ENCODE measurements at regions not wholly inside any gene's neighbourhood (a gene's known extent, or its start where the extent isn't known, plus 50 kb on each side); places are given as distances from the start of the nearest gene placed in this dataset.
"Not testable (repeated sequence)": the region's sequence is repeated elsewhere in the genome, so short reads cannot be mapped to it uniquely, and the experiment has no call there.

DNA sequence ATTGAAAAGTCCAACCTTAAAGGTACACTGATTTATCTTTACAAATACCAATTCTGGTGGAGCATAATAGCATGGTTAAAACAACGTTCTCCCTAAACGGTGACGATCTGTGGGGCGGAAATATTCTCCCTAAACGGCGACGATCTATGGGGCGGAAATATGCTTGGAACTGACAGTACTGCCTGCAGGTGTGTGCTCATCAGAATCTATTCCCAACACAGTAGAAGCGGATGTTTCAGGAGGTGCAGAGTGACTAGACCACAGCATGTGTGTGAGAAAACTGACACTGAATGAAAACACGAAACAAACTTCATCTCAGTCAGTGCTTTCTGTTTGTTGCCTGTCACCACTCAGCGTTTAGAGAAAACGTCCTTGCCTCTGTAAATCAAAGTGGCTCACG lies 210.0 kb downstream of the BANP start:
- H3K9me3 Mint-ChIP-seq (ENCODE audit: low read depth, unreplicated experiment); H3K36me3 Mint-ChIP-seq (ENCODE audit: insufficient read depth, unreplicated experiment); DNase-seq; H3K4me1 Mint-ChIP-seq (ENCODE audit: low read depth, unreplicated experiment); H3K27ac Mint-ChIP-seq (ENCODE audit: unreplicated experiment); H3K4me3 Mint-ChIP-seq (ENCODE audit: low read depth, unreplicated experiment); BruUV-seq (replicated peaks); intact Hi-C loops (cut with micrococcal nuclease; ENCODE audit: unreplicated experiment); CTCF ChIA-PET: not testable (repeated sequence)
- peaks cover 71% of the 10 kb centered on the region for H3K27me3 Mint-ChIP-seq (ENCODE audit: unreplicated experiment)

DNA sequence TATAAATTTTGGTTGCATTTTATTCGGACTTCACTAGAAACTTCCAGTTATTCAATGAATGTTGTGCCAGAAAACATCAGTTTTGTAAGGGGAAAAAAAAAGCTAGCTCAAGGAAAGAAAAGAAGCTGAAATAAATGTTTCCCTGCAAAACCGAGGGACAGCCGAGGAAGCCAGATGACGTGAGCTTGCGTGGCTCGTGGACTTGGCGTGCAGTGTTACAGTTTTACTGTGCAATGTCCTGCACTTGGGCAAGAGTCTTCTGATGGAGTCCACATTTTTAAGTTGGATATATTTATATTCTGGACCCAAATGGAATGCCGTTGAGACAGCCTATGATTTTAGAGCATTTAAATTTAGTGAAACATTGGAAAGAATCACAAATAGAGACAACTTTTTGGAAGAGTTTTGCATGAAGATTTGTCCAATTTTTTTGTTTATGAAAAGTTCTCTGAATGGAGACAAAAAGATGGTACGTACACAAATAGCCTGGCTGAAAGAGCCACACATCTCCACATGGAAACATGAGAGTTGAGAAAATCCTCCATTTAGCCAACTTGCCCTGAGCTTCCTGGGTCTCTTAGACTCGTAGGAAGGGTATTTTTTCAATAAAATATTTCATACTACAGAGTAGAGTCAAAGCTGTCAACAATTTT lies 210.5 kb downstream of the BANP start:
- H3K9me3 Mint-ChIP-seq (ENCODE audit: low read depth, unreplicated experiment); H3K27ac Mint-ChIP-seq (ENCODE audit: unreplicated experiment); BruUV-seq (replicated peaks); H3K36me3 Mint-ChIP-seq (ENCODE audit: insufficient read depth, unreplicated experiment); H3K4me3 Mint-ChIP-seq (ENCODE audit: low read depth, unreplicated experiment); H3K4me1 Mint-ChIP-seq (ENCODE audit: low read depth, unreplicated experiment); DNase-seq; intact Hi-C loops (cut with micrococcal nuclease; ENCODE audit: unreplicated experiment): not testable (repeated sequence)
- H3K27me3 Mint-ChIP-seq (ENCODE audit: unreplicated experiment): peaks cover 67% of the 10 kb centered on the region
- CTCF ChIA-PET: interaction anchor here (0.6 kb wide), 1 partner anchor 1863 kb away, joined by 3 read pairs; no protein-coding TSS in a partner anchor

DNA sequence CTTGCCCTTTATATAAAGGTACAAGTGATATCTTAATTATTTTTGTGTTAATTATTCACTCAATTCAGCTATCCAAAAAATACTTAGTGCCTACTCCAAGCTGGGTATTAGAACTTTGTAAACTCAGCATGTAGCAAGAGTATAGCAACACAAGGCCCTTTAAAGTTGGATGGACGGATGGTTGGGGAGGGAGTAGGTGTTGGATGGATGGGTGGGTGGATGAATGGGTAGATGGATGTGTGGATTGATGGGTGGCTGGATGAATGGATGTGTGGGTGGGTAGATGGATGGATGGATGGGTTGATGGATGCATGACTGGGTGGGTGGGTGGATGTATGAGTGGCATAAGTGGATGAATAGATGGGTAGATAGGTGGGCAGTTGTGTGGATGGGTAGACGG lies 211.5 kb downstream of the BANP start:
- BruUV-seq (replicated peaks); intact Hi-C loops (cut with micrococcal nuclease; ENCODE audit: unreplicated experiment); H3K36me3 Mint-ChIP-seq (ENCODE audit: insufficient read depth, unreplicated experiment); H3K4me3 Mint-ChIP-seq (ENCODE audit: low read depth, unreplicated experiment); DNase-seq; H3K27ac Mint-ChIP-seq (ENCODE audit: unreplicated experiment); CTCF ChIA-PET; H3K4me1 Mint-ChIP-seq (ENCODE audit: low read depth, unreplicated experiment); H3K9me3 Mint-ChIP-seq (ENCODE audit: low read depth, unreplicated experiment): not testable (repeated sequence)
- H3K27me3 Mint-ChIP-seq (ENCODE audit: unreplicated experiment): peaks cover 69% of the 10 kb centered on the region

DNA sequence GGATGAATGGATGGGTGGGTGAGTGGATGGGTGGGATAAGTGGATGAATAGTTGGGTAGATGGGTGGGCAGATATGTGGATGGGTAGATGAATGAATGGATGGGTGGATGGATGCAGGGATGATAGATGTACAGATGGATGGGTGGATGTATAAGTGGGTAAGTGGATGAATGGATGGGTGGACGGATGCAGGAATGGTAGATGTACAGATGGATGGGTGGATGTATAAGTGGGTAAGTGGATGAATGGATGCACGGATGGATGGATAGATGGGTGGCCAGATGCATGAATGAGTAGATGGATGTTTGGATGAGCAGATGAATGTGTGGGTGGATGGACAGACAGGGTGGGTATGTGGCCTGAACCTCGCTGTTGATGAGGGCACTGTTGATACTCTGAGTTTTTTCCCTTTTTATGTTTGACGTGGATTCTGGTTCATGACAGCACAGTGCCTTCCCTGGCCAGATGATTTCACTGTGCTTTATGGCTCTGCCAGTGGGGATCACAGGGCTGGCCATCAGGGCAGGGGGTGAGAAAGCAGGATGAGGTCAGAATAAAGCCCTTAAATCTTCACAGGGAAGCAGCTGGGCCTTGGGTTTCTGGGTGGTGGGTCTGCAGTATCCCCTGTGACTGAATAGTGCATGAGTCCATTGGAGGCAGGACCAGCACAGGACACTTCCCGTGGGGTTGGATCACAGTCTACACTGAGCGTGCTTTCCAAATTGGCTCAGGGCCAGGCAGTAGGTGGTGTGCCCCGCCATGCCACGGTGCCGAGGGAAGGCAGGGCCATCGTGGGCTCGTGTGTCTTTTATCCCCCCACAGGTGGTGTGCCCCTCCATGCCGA lies 213.2 kb downstream of the BANP start:
- peaks cover 78% of the 10 kb centered on the region for H3K27me3 Mint-ChIP-seq (ENCODE audit: unreplicated experiment)
- intact Hi-C loops (cut with micrococcal nuclease; ENCODE audit: unreplicated experiment); H3K27ac Mint-ChIP-seq (ENCODE audit: unreplicated experiment); H3K36me3 Mint-ChIP-seq (ENCODE audit: insufficient read depth, unreplicated experiment); DNase-seq; BruUV-seq (replicated peaks); CTCF ChIA-PET; H3K4me3 Mint-ChIP-seq (ENCODE audit: low read depth, unreplicated experiment); H3K4me1 Mint-ChIP-seq (ENCODE audit: low read depth, unreplicated experiment); H3K9me3 Mint-ChIP-seq (ENCODE audit: low read depth, unreplicated experiment): not testable (repeated sequence)

DNA sequence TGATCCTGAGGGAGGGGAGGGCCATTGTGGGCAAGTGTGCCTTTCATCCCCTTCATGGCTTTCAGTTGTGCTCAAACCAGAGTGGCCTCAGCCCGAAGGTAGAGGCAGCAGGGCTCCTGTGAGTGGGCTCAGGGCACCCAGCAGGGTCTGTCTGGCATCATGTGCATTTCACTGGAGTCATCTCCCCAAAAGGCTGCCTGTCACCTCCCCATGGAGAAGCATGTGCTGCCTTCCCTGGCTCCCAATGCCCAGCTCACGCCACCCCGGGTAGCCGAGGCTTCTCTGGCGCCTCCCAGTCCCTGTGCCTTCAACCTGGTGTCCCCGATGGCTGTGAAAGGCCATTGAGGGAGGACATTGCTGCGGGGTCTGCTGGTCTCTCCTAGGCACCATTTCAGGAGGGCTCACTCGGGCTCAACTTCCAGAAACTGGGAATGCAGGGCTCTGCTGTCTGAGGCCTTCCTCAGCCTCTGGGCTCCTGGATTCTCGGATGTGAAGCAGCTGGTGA lies 213.9 kb downstream of the BANP start:
- H3K4me3 Mint-ChIP-seq (ENCODE audit: low read depth, unreplicated experiment); H3K27ac Mint-ChIP-seq (ENCODE audit: unreplicated experiment); H3K36me3 Mint-ChIP-seq (ENCODE audit: insufficient read depth, unreplicated experiment); H3K4me1 Mint-ChIP-seq (ENCODE audit: low read depth, unreplicated experiment); DNase-seq; intact Hi-C loops (cut with micrococcal nuclease; ENCODE audit: unreplicated experiment); BruUV-seq (replicated peaks); H3K9me3 Mint-ChIP-seq (ENCODE audit: low read depth, unreplicated experiment); CTCF ChIA-PET: not testable (repeated sequence)
- H3K27me3 Mint-ChIP-seq (ENCODE audit: unreplicated experiment): peaks cover 78% of the 10 kb centered on the region

DNA sequence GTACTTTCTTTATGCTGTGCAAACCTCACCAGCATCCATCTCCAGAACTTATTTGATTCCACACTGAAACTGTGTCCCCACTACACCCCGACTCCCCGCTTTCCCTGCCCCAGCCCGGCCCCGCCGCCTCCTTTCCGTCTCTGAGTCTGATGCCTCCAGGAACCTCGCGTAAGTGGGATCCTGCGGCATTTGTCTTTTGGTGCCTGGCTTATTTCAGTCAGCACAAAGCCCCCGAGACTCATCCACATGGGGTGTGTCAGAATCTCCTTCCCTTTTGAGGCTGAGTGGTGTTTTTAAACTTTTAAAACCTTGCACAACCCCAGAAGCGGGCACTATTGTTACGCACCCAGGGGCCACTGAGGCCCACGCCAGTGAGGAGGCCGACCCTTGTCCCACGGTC lies 214.4 kb downstream of the BANP start:
- H3K27ac Mint-ChIP-seq (ENCODE audit: unreplicated experiment); CTCF ChIA-PET; H3K36me3 Mint-ChIP-seq (ENCODE audit: insufficient read depth, unreplicated experiment): not testable (repeated sequence)

DNA sequence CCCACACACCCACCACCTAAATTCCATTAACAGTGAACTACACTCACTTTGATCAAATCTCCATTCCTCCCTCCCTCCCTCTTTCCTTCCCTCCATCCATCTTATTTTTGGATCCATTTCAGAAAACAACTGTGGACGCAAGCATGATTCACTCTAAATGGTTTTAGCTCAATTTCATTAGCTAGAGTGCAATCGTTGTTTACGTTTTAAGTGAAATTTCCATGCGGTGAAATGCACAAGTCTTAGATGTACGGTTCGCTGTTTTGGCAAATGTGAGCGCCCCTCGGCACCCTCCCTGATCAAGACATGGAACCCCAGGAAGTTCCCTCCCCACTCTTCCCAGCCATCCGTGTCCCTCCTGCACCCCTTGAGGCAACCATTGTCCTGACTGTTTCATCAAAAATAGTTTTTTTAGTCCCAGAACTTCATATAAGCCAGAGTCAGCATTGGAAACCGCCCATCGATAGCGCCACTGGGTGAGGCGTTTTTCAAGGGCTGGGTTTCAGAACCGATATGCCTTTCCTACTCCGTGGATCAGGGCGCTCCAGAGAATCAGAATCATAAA lies 215.1 kb downstream of the BANP start:
- peaks cover 78% of the 10 kb centered on the region for H3K27me3 Mint-ChIP-seq (ENCODE audit: unreplicated experiment)
- H3K9me3 Mint-ChIP-seq (ENCODE audit: low read depth, unreplicated experiment); H3K4me3 Mint-ChIP-seq (ENCODE audit: low read depth, unreplicated experiment); H3K4me1 Mint-ChIP-seq (ENCODE audit: low read depth, unreplicated experiment); BruUV-seq (replicated peaks); intact Hi-C loops (cut with micrococcal nuclease; ENCODE audit: unreplicated experiment); H3K36me3 Mint-ChIP-seq (ENCODE audit: insufficient read depth, unreplicated experiment); DNase-seq; H3K27ac Mint-ChIP-seq (ENCODE audit: unreplicated experiment): not testable (repeated sequence)
- CTCF ChIA-PET: interaction anchor here (0.7 kb wide), 1 partner anchor 184 kb away, joined by 3 read pairs; no protein-coding TSS in a partner anchor

More for the DNA sequence above, 214.4 kb downstream of the BANP start:
- BruUV-seq (replicated peaks); intact Hi-C loops (cut with micrococcal nuclease; ENCODE audit: unreplicated experiment); H3K9me3 Mint-ChIP-seq (ENCODE audit: low read depth, unreplicated experiment); DNase-seq; H3K4me3 Mint-ChIP-seq (ENCODE audit: low read depth, unreplicated experiment); H3K4me1 Mint-ChIP-seq (ENCODE audit: low read depth, unreplicated experiment): not testable (repeated sequence)
- peaks cover 78% of the 10 kb centered on the region for H3K27me3 Mint-ChIP-seq (ENCODE audit: unreplicated experiment)

DNA sequence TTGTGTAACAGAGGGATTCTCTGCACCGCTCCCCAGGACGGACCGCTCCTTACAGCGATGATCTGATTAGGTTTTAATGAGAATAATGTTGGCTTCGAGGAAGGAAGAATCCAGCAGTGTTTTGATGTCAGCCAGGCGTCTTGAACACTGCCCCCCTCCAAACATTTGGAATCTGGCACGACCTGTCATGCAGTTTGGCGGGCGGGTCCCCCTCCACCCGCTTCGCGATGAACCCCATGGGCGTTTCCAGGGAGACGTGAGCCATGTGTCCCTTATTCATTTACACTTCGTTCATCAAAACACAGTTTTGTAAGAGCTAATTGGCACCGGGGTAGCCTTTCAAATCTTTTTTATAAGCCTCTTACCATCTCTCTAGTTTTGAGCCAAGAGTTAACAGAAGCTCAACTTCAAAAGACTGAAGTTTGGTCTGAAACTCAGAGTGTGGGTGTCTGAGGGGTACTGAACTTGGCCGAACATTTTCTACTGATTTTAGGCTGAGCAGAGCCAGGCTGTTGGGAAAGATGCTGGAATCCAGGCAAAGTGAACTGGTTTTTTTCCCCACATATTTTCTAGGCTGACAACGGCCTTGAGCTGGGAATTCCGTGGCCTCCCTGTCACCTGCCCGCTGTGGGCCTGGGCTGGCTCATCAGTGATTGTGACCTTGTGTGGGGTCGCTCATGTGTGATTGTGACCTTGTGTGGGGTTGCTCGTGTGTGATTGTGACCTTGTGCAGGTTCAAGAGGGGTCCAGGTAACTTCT lies 214.8 kb upstream of the ZNF469 start:
- H3K4me3 Mint-ChIP-seq (ENCODE audit: low read depth, unreplicated experiment); H3K27ac Mint-ChIP-seq (ENCODE audit: unreplicated experiment); DNase-seq; H3K4me1 Mint-ChIP-seq (ENCODE audit: low read depth, unreplicated experiment); intact Hi-C loops (cut with micrococcal nuclease; ENCODE audit: unreplicated experiment); BruUV-seq (replicated peaks); H3K36me3 Mint-ChIP-seq (ENCODE audit: insufficient read depth, unreplicated experiment); CTCF ChIA-PET; H3K9me3 Mint-ChIP-seq (ENCODE audit: low read depth, unreplicated experiment): not testable (repeated sequence)
- H3K27me3 Mint-ChIP-seq (ENCODE audit: unreplicated experiment): peaks cover 88% of the 10 kb centered on the region

DNA sequence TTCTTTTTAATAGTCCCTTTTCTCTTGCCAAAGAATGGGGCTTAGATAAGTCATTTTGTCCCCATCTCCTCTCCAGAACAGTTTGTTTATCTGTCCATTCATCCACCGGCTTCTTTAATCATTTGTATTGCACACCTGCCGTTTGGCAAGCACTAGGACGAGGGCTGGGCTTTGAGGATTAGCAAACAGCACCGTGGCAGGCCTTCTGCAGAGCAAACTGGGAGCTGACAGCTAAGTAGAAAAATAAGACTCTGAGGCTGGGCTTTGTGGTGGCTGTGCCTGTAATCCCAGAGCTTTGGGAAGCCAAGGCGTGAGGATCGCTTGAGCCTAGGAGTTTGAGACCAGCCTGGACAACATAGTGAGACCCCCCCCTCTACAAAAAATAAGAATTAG lies 214.2 kb upstream of the ZNF469 start:
- H3K4me1 Mint-ChIP-seq (ENCODE audit: low read depth, unreplicated experiment); intact Hi-C loops (cut with micrococcal nuclease; ENCODE audit: unreplicated experiment); H3K9me3 Mint-ChIP-seq (ENCODE audit: low read depth, unreplicated experiment); BruUV-seq (replicated peaks); H3K36me3 Mint-ChIP-seq (ENCODE audit: insufficient read depth, unreplicated experiment); H3K4me3 Mint-ChIP-seq (ENCODE audit: low read depth, unreplicated experiment); CTCF ChIA-PET; H3K27ac Mint-ChIP-seq (ENCODE audit: unreplicated experiment); DNase-seq: not testable (repeated sequence)
- peaks cover 88% of the 10 kb centered on the region for H3K27me3 Mint-ChIP-seq (ENCODE audit: unreplicated experiment)
